GM23338 (cell line): ENCODE measurements at regions not wholly inside any gene's neighbourhood (a gene's known extent, or its start where the extent isn't known, plus 50 kb on each side); places are given as distances from the start of the nearest gene placed in this dataset.

Experiments
- ATAC-seq: fragments of 200-7000 bp; cut with Tn5 transposase; 3 replicates; pipeline ENCODE4 v1.9.1; 2020
- DNase-seq: peaks from one replicate; pipeline ENCODE4 v3.0.0-alpha.2; 2015; ENCODE audit warnings: low spot score
- H2AFZ ChIP-seq: fragments of 200-600 bp; sonication (generic); 2 replicates; pipeline ENCODE4 v1.8.0; 2016; ENCODE audit warnings: antibody characterized with exemption, mild to moderate bottlenecking, moderate library complexity
- H3F3A ChIP-seq: fragments of 200-600 bp; sonication (generic); replicated peaks from 2 replicates; pipeline ENCODE4 v1.8.0; 2017; ENCODE audit warnings: antibody characterized with exemption, mixed run types, low read depth
- H3K27ac ChIP-seq: fragments of 200-600 bp; sonication (generic); 2 replicates; pipeline ENCODE4 v1.6.1; 2016; ENCODE audit warnings: low read depth
- H3K27me3 ChIP-seq: fragments of 200-600 bp; sonication (generic); 2 replicates; pipeline ENCODE4 v1.8.0; 2016; ENCODE audit warnings: mild to moderate bottlenecking, mixed run types, moderate library complexity; ENCODE audit not compliant: insufficient read depth
- H3K36me3 ChIP-seq: fragments of 200-600 bp; sonication (generic); 2 replicates; pipeline ENCODE4 v1.8.0; 2016; ENCODE audit warnings: mild to moderate bottlenecking; ENCODE audit not compliant: insufficient read depth
- H3K4me1 ChIP-seq: fragments of 200-600 bp; sonication (generic); 2 replicates; pipeline ENCODE4 v1.8.0; 2016; ENCODE audit warnings: mild to moderate bottlenecking, moderate library complexity; ENCODE audit not compliant: insufficient read depth
- H3K4me2 ChIP-seq: fragments of 200-600 bp; sonication (generic); 2 replicates; pipeline ENCODE4 v1.7.1; 2017; ENCODE audit warnings: mixed run types
- H3K4me3 ChIP-seq: fragments of 200-600 bp; sonication (generic); 2 replicates; pipeline ENCODE4 v1.6.1; 2016; ENCODE audit warnings: mixed run types
- H3K79me2 ChIP-seq: fragments of 200-600 bp; sonication (generic); replicated peaks from 2 replicates; pipeline ENCODE4 v1.8.0; 2017; ENCODE audit warnings: mild to moderate bottlenecking; ENCODE audit not compliant: insufficient read depth
- H3K9me2 ChIP-seq: fragments of 200-600 bp; sonication (generic); 2 replicates; pipeline ENCODE4 v1.8.0; 2017; ENCODE audit not compliant: insufficient read depth
- H4K20me1 ChIP-seq: fragments of 200-600 bp; sonication (generic); replicated peaks from 2 replicates; pipeline ENCODE4 v1.8.0; 2017; ENCODE audit warnings: mild to moderate bottlenecking; ENCODE audit not compliant: insufficient read depth
- H3K27ac Mint-ChIP-seq: 2 replicates; pipeline ENCODE4 v1.8.0; 2020; ENCODE audit warnings: inconsistent platforms, mild to moderate bottlenecking, moderate library complexity, mixed read lengths
- H3K27me3 Mint-ChIP-seq: 3 replicates; pipeline ENCODE4 v1.8.0; 2022; ENCODE audit warnings: low read depth, mild to moderate bottlenecking, moderate library complexity, mixed read lengths, inconsistent platforms; ENCODE audit not compliant: insufficient read depth, poor library complexity
- H3K36me3 Mint-ChIP-seq: 3 replicates; pipeline ENCODE4 v1.8.0; 2021; ENCODE audit warnings: low read depth, mild to moderate bottlenecking, inconsistent platforms, moderate library complexity, mixed read lengths
- H3K4me1 Mint-ChIP-seq: 3 replicates; pipeline ENCODE4 v1.8.0; 2020; ENCODE audit warnings: mild to moderate bottlenecking, inconsistent platforms, mixed read lengths
- H3K4me3 Mint-ChIP-seq: 3 replicates; pipeline ENCODE4 v1.8.0; 2021; ENCODE audit warnings: moderate library complexity, mild to moderate bottlenecking, inconsistent platforms, mixed read lengths
- H3K9me3 Mint-ChIP-seq: 3 replicates; pipeline ENCODE4 v1.8.0; 2020; ENCODE audit warnings: moderate library complexity, mild to moderate bottlenecking, inconsistent platforms, mixed read lengths
- CREB1 ChIP-seq: fragments of 250-450 bp; sonication (Bioruptor Pico); IDR thresholded peaks from 2 replicates; pipeline ENCODE4 v1.5.0; 2020; ENCODE audit warnings: low read depth, mild to moderate bottlenecking, moderate library complexity
- ETS1 ChIP-seq: IDR thresholded peaks from 2 replicates; pipeline ENCODE4 v1.6.1; 2016; ENCODE audit warnings: antibody characterized with exemption
- EZH2 ChIP-seq: fragments of 200-600 bp; sonication (generic); IDR thresholded peaks from one replicate; pipeline ENCODE4 v1.8.0; 2017; ENCODE audit warnings: antibody characterized with exemption, mild to moderate bottlenecking, low read depth; ENCODE audit not compliant: unreplicated experiment
- EZH2phosphoT487 ChIP-seq: fragments of 200-600 bp; sonication (generic); IDR thresholded peaks from one replicate; pipeline ENCODE4 v1.8.1; 2018; ENCODE audit warnings: antibody characterized with exemption; ENCODE audit not compliant: unreplicated experiment
- JUNB ChIP-seq: IDR thresholded peaks from one replicate; pipeline ENCODE4 v1.6.1; 2016; ENCODE audit warnings: antibody characterized with exemption; ENCODE audit not compliant: unreplicated experiment
- NANOG ChIP-seq: IDR thresholded peaks from 2 replicates; pipeline ENCODE4 v1.6.1; 2016; ENCODE audit warnings: antibody characterized with exemption, borderline replicate concordance
- POLR2AphosphoS5 ChIP-seq: IDR thresholded peaks from 2 replicates; pipeline ENCODE4 v1.6.1; 2016; ENCODE audit warnings: antibody characterized with exemption, low read depth
- ZNF114 ChIP-seq: fragments of 250-450 bp; sonication (Bioruptor Pico); IDR thresholded peaks from 2 replicates; pipeline ENCODE4 v1.5.0; 2020; ENCODE audit warnings: mild to moderate bottlenecking, moderate library complexity
- ZNF462 ChIP-seq: fragments of 250-450 bp; sonication (Bioruptor Pico); IDR thresholded peaks from 2 replicates; pipeline ENCODE4 v1.5.0; 2020; ENCODE audit warnings: mild to moderate bottlenecking, moderate library complexity
- TF ChIP-seq, protein P1 (sequence below), 2 experiments: fragments of 200-600 bp in 1 of 2; sonication (generic) in 1 of 2; conservative IDR thresholded peaks; 2 replicates each; pipeline versions ENCODE4 v1.5.1 to v1.6.1; 2016 to 2017; ENCODE audit warnings: antibody characterized with exemption in 2 of 2, low read depth in 2 of 2, mild to moderate bottlenecking in 2 of 2, moderate library complexity in 1 of 2

- no peaks in the 10 kb centered on the region for H3K79me2 ChIP-seq
- H3K4me3 ChIP-seq = no peak overlapping the region
- Mint-ChIP-seq H3K9me3 (peaks cover 8% of the 10 kb centered on the region; the same call in 2 of the 3 replicates), H3K27me3 (no peaks in the 10 kb centered on the region), H3K36me3 (peaks cover 59% of the 10 kb centered on the region), H3K27ac (no peak overlapping the region), H3K4me1 (peaks cover 14% of the 10 kb centered on the region; the same call in 2 of the 3 replicates), H3K4me3 (no peak overlapping the region)
- H3F3A ChIP-seq = no peaks in the 10 kb centered on the region
- H3K36me3 ChIP-seq = no peaks in the 10 kb centered on the region
- no peaks in the 10 kb centered on the region; the same call in none of the 2 replicates for H3K4me1 ChIP-seq
- H3K27me3 ChIP-seq = no peaks in the 10 kb centered on the region
- no peak overlapping the region for H3K27ac ChIP-seq
- no peak for TF ChIP-seq EZH2
- TF ChIP-seq CREB1 (CRISPR knock-in tag) = no peak
- TF ChIP-seq JUNB = no peak
- TF ChIP-seq EZH2phosphoT487 = no peak
- no peak for TF ChIP-seq ZNF114 (CRISPR knock-in tag)
- TF ChIP-seq ETS1 = no peak
- TF ChIP-seq ZNF462 (CRISPR knock-in tag) = no peak
- TF ChIP-seq NANOG = no peak
- TF ChIP-seq, protein P1, sequence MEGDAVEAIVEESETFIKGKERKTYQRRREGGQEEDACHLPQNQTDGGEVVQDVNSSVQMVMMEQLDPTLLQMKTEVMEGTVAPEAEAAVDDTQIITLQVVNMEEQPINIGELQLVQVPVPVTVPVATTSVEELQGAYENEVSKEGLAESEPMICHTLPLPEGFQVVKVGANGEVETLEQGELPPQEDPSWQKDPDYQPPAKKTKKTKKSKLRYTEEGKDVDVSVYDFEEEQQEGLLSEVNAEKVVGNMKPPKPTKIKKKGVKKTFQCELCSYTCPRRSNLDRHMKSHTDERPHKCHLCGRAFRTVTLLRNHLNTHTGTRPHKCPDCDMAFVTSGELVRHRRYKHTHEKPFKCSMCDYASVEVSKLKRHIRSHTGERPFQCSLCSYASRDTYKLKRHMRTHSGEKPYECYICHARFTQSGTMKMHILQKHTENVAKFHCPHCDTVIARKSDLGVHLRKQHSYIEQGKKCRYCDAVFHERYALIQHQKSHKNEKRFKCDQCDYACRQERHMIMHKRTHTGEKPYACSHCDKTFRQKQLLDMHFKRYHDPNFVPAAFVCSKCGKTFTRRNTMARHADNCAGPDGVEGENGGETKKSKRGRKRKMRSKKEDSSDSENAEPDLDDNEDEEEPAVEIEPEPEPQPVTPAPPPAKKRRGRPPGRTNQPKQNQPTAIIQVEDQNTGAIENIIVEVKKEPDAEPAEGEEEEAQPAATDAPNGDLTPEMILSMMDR (conservative IDR thresholded peaks at IDR 0.05; ENCODE audit: low read depth in 2 of 2) = no peak
- TF ChIP-seq POLR2AphosphoS5 = no peak
- no peak for DNase-seq
- H3K9me2 ChIP-seq = no peaks in the 10 kb centered on the region; the same call in 1 of the 2 replicates
- H4K20me1 ChIP-seq = no peaks in the 10 kb centered on the region
- H3K4me2 ChIP-seq = no peak overlapping the region
- H2AFZ ChIP-seq = no peak overlapping the region
- no peak for ATAC-seq
Measured at GRCh38 chr4:130043732-130044160, 947.8 kb downstream of the C4orf33 start.
